NCI-H2227 treated with DMSO at 0.1 percent for 48 hours (cell line): ENCODE measurements at regions not wholly inside any gene's neighbourhood (a gene's known extent, or its start where the extent isn't known, plus 50 kb on each side); places are given as distances from the start of the nearest gene placed in this dataset.

Experiments
- DNase-seq: peaks from one replicate; lab custom pipeline; 2025; lab: John Stamatoyannopoulos, UW

DNA sequence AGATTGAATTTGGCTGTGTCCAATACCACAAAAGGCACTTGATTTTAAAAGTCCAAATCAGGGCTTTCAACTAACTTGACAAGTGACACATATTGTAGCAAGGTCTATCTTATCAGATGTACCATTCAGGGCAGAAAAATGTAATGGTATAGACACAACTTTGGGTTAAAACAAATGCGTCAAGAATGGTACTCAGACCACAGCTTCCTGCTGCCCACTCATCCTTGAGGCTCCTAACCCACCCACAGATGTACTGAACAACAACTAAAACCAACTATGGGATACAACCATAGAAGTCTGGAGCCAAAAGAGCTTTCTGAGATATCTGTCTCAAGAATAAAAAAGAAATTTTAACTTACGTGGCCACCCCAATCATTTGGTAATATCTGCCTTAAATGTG, 105.2 kb downstream of the RBM43 start:
- DNase-seq = no peak

DNA sequence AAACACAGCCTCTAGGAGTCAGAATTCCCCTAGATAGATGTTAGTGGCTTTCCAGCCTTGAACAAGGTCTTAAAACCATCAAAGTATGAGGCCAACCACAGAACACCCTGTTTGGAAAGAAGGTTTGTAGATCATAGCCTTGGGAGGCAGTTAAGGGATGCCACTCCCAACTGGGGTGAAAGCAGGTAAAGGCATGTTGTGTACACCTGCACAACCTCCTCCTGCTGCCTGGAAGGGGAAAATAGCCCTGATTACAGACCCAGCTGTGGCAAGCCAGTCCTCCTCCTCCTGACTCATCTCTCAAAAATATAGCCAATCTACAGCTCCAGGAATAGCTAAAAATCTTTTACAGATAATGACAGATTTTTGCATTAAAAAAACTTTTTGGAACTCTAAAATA, 108.1 kb downstream of the RBM43 start:
- DNase-seq = no peak

DNA sequence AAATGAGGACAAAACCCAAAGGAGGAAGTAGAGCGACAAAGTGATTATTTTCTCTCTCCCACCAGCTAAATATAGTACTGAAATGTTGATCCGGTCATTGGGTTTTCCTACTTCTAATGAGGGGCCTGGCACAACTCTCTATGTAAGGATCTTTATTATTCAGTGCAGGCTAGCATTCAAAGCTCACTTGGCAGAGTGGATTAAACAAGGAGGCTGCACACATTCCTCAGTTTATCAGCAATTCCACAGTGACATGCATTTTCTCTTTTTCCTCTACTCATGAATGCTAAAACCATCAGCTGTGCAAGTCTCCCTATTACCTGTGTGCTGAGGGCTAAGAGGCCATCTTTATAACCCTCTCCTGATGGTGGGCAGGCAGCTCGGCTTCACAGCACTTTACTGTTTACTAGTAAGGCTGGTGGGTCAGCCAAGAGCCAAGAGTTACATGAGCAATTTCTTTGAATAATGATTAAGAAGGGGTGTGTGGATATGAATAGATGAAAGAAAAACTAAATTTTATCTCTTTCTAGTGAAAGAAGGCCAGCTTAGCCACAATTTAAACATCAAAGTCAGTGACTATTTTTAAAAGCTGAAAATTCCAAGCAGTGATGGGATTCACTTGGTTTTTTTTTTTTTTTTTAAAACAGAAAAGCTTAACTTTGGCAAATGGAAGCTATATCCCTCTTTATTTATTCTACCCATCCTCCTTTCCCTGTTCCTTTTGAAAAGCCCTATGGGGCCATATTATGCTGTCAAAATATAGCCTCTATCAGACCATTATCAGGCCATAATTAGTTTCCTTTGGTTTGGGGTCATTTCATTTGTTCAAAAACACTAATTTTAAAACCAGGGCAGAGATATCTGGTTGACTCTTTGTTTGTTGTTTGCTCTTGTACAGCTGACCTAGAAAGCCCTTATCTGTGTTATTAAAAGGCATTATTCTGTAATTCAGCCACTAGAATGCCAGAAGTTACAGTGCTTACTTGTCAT, 111.0 kb downstream of the RBM43 start:
- peak; percentile 91 for DNase-seq

DNA sequence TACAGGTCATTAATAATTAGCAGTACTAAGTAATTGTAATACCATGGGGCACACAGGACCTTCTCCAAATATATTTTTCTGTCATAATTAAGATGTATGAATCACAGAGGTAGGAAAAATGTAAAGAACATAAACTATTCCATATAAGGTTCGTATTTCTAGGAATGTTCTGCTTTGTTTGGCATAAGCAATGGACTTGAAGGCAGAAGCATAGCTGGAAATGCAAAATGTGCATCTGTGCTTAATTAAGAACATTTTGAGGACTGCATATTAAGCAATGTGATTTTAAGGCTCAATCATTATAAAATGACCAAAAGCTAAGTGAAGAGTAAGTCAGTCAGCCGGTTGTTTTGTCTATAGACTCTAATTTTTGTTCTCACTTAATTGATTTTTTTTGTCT, 123.2 kb downstream of the RBM43 start:
- no peak for DNase-seq

DNA sequence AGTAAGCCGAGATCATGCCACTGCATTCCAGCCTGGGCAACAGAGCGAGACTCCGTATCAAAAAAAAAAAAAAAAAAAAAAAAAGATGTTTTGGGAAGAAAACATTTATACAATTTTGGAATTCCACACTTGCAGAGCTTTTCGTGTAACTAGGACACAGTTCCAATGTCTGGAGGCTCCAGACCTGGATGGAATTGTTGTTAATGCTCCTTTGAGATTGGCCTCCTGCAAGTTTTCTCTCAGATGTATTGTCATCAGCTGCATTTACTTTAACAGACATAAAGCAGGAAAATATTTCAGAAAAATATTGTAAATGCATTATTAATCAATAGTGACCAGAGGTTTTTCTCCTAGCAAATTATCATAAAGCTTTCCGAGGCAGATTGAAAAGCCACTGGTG, 124.1 kb downstream of the RBM43 start:
- DNase-seq = no peak

DNA sequence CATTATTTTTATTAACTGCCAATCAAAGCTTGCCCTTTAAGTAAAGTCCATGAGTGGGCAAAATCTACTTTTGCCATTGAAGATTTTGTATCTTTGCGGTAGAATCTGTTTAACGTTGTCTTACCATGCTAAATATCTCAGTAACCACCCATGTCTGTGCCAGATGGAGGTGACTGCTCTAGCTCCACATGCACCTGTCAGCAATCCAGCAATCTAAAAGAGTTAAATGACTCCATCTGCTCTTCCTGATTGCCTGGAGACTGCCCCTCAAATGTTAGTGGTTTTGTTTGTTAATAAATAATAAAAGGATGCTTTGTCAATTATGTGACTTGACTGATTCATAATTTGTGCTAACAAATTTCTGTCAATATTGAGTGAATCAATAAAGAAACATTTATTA, 141.7 kb downstream of the RBM43 start:
- DNase-seq = no peak

DNA sequence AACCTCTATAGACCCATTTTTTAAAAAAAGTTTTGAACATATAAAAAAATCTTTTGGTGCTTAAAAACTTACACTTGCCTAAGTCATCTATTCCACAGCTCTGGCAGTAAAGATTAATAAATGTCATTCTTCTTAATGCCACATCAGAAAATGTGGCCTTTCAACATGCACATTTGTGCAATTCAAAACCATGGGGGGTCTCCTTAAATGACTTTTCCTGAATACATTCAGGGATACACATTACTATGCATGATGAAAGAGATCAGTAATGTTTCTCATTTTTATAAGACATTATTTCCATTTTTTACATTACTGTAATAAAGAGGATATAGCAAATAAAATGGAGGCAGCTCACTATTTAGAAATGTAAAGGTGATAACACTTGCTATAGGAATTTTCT, 142.3 kb downstream of the RBM43 start:
- DNase-seq = no peak

DNA sequence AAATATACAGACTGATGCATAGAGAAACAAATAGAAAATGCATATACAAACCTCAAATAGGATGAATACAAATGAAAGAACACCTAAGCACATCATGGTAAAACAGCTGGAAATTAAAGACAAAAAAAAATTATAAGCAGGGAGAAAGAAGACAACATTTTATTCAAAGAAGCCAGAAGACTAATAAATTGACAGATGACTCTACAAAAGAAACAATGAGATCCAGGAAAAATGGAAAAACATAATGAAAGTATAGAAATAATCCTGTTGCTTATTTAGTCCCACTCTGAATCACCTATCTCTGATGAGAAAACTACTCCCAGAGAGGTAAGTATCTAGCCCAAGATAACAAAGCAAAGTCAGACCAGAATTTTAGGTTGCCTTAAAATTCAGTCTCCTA, 143.4 kb downstream of the RBM43 start:
- no peak for DNase-seq

DNA sequence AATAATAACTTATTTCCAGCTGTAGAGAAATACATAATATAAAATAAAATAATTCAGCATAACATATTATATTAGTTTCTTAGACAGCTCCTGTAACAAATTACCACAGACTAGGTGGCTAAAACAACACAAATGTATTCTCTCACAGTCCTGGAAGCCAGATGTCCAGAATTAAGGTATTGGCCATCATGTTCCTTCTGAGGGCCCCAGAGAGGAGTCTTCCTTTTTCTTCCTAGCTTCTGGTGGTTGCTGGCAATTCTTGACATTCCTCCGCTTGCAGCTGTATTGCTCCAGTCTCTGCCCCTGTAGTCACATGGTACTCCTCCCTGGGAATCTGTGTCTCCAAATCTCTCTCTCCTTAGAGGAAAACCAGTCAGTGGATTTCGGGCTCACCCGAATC, 146.8 kb downstream of the RBM43 start:
- DNase-seq = no peak

DNA sequence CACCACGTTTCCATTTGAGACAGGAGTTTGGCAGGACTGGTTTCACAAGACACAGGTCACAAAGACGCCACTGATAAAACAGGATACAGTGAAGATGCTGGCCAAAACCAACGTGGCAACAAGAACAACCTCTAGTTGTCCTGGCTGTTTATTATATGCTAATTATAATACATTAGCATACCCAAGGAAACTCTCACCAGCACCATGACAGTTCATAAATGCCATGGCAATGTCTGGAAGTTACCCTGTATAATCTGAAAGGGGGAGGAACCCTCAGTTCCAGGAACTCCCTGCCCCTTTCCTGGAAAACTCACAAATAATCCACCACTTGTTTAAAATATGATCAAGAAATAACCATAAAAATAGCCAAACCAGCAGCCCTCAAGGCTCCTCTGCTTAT, 148.3 kb downstream of the RBM43 start:
- no peak for DNase-seq

DNA sequence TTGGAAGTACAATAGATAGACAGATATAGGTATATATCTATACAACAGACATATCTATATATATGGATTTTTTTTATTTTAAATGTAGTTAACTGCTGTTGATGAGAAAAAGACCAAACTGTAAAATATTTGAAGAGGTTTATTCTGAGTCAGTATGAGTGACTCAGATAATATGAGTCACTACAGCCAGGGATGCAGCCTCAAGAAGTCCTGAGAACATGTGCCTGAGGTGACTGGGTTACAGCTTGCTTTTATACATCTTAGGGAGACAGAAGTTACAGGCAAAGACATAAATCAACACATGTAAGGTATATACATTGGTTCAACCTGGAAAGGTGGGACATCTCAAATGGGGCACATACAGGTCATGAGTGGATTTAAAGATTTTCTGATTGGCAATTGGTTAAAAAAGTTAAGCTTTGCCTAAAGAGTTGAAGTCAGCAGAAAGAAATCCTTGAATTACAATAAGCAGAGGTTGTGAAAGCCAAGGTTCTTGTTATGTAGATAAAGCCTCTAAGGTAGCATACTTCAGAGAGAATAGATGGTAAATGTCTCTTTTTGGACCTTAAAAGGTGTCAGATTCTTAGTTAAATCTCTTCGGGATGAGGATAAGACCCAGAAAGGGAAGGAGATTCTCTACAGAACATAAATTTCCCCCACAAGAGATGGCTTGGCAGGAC, 149.9 kb downstream of the RBM43 start:
- no peak for DNase-seq

DNA sequence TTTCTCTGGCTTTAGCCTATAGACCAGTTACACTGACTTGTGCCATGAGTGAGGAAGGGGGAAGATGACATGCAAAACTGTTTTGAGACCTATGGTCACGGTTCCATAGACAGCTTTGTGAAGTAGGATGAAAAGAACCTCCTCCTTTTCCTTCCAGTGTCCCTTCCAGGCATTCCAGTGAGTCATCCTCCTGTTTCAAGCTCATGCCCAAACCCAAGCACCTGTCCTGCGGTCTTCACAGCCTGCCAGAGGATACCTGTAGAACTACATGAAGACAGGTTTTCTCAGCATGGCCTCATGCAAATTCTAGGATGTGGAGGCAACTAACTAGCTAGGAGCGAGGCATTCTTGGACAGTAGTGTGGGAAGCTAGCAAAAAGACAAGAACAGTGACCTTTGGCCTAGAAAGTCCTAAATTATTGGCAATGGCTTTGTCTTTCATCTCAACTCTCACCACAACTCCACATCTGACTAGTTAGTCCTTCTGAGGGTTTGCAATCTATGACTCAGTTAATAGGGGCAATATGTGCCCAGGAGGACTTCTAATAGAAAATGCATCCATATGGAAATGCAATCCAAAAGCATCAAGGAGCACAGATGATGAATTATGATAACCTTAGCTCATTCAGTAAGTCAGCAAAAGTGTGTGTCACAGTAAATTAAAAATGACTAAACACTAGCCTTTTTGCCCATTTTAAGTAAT, 154.7 kb downstream of the RBM43 start:
- DNase-seq = no peak

DNA sequence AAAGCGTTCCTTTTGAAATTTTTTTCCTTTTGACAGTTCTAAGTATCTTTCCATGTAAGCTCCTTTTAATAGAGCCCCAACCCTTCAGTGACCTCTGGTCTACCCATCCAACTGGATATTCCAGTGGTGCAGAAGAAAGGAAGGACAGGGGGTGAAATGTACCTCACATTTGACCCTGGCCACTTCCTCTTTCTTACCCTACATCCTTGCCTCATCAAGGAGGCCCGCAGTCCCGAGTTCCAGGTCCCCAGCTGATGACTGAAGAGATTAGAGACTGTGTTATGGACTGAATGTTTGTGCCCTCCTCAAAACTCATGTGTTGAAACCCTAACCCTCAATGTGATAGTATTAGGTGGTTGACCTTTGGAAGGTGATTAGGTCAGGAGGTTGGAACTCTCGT, 158.1 kb downstream of the RBM43 start:
- no peak for DNase-seq

DNA sequence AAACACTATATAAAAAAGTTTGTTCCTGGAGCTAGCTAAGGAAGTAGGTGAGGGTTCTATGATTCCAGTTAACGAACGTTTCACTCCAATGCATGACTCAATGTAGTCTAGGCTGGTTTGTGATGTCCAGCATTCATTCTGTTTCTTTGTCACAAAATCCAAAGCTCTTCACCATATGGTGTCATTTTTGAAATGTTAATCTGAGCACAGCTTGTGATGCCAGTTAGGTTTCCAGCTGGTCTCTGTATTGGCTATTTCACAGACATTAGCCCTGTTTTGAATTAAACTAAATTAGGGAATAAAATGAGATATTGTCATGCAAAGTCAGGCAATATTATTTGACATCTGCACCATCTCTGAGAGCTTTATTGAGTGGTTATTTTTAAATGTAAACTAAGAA, 159.4 kb downstream of the RBM43 start:
- DNase-seq = no peak

DNA sequence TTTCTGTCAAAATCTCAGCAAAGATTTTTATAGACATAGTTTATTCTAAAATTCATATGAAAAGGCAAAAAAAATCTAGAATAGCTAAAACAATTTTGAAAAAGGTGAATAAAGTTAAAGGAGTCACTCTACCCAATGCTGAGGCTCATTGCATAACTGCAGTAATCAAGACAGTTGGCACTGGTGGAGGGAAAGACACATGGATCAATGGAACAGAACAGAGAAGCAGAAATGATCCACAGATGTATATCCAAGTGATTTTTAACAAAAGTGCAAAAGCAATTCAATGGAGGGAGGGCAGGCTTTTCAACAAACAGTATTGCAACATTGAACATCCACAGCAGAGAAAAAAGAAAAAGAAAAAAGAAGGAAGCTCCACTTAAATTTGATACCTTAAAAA, 162.8 kb downstream of the RBM43 start:
- DNase-seq = no peak

DNA sequence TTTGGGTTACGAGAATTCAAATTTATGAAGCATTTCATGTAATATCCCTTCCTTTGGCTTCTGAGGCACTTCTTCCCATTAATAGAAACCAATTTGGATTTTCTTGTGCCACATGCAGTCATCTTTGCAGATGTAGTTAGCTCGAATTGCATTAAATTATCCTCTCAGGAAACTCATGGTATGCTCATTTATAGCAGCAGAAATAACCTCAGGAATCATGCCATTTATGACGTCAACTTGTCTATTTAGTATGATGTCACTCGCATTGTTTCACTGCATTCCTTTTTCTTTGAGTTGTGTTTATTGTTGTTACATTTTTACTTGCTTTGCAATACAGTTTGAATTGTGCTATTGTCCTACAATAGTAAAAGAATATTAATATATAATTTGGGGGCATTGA, 163.8 kb downstream of the RBM43 start:
- no peak for DNase-seq

DNA sequence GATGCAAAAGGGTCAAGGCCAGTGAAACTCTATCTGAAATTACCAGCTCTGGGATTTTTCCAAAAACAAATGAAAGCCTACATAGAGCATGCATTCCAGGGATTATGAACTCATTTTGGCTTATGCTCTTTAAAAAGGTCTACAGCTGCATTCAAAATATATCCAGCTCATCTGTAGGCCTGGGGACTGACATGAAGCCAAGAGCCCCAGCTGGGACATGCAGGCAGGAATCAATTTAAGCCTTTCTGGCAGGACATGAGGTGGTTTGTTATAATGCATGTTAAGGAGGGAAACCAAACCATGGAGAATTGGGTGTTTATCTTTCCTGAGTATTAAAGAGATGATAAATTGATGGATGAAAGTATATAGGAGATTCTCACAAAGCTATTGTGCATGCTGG, 164.5 kb downstream of the RBM43 start:
- no peak for DNase-seq

DNA sequence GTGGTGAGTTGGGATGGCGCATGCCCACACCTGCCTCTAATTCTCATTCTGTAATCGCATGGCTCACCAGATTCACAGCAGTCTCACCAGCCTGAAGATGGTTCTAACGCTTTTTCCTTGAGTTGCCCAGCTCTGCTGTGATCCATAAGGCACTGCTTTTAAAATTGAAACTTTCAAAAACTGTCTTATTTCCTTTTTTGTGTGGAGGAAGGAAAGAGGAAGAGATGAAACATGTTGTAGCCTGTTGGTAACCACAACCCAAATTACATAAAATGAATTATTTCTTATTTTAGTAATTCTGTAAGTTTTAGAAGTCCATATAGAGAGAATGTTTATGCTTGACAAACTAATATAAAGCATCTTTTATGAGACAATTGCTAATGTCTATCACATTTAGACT, 165.4 kb downstream of the RBM43 start:
- no peak for DNase-seq

DNA sequence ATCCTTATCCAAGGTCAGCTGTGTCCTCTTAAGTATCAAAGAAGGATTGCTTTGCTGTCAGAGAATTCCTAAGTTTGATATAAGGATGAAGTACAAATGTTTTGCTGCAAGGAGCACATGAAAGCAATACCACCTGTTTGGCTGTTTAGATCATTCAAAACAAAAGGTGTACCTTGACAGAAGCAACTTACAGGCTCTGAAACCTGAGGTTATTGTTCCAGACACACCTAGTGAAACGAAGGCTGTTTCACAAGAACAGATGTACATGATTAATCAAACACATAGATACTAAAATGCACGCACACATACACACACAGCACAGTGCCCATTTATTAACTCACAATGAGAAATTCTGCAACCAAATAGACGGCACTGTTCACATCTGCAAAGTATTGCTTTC, 166.2 kb downstream of the RBM43 start:
- DNase-seq = no peak

DNA sequence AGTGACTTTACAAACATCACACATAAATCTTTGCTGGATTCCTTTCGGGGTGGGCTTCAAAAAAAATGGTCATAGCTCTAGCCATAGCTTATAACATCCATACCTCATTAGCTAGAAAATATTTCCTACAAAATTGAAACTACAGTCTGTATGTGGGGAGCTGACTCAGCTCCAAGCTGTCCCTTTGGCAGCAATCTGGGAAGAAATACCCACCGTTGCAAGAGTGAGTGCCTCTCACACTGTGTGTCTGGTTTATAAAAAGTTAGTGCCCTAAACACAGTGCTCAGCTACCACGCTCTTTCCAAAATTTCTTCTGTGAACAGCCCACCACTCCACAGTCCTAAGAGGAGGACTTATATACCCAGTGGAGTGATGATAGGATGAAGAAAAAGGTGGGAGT, 170.1 kb downstream of the RBM43 start:
- no peak for DNase-seq

DNA sequence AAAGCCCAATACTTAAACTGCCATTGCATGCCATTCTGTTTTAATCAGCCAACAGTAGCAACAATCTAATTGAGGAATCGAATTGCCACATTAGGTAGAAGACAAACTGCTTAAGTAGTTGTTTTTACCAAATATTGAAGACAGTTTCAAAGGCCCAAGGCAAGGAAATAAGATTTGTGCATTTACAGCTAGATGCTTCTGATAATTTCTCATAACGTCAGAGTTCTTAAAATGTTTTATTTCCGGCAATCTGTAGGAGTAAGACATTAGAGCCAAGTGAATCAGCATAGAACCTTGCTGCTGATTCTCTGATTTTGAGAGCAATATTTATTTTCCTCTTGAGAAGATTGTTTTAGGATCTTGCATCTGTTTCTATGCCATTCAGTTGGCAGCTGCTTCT, 174.3 kb downstream of the RBM43 start:
- DNase-seq = no peak

DNA sequence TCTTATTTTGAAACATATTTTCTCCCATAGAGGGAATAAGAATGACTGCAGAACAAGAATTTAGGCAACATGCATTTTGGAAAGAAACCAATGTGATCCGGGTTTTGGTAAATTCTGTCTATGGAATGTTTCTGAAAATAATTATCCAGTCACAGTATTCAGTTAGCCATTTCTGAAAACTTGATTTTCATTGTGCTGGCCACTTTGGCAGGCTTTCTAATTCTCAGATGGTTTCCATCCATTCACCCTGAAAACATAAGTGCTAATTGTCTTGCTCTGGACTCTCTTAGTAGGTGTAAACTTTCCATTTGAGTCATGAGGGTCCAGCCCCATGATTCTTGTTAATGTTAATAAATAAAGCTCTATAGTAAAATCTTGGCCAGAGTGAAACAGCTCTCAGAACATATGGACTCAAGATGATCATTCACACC, 176.5 kb downstream of the RBM43 start:
- no peak for DNase-seq
